GM12878 (cell line): ENCODE measurements at regions not wholly inside any gene's neighbourhood (a gene's known extent, or its start where the extent isn't known, plus 50 kb on each side); places are given as distances from the start of the nearest gene placed in this dataset.

Experiments
- ATAC-seq: fragments of 200-7000 bp; cut with Tn5 transposase; 3 replicates; pipeline ENCODE4 v1.9.1; 2020; ENCODE audit warnings: mild to moderate bottlenecking, moderate library complexity
- BruUV-seq: library from RNA; stranded (reverse); fragments of 400-500 nt; replicated peaks from 2 replicates; lab custom pipeline; 2021; lab: Mats Ljungman, UMichigan
- CTCF ChIA-PET: fragments of 300-600 bp; sonication (Branson Sonifier 250); formaldehyde crosslinking; extraction: SDS; loops from one replicate; lab custom pipeline; 2021; ENCODE audit warnings: inconsistent platforms; lab: Yijun Ruan, JAX
- POLR2A ChIA-PET: fragments of 350-600 bp; formaldehyde crosslinking; extraction: SDS; loops from one replicate; lab custom pipeline; 2021; ENCODE audit warnings: inconsistent platforms; lab: Charles Lee
- RAD21 ChIA-PET: fragments of 300-600 bp; sonication (Branson Sonifier 250); formaldehyde crosslinking; loops from one replicate; lab custom pipeline; 2023; ENCODE audit warnings: antibody characterized with exemption; ENCODE audit not compliant: unreplicated experiment; lab: Charles Lee
- SMC1A ChIA-PET: fragments of 300-600 bp; sonication (Branson Sonifier 250); formaldehyde crosslinking; loops from one replicate; lab custom pipeline; 2023; ENCODE audit not compliant: unreplicated experiment, uncharacterized antibody; lab: Charles Lee
- DNase-seq: peaks from one replicate; pipeline ENCODE4 v3.0.0-alpha.2; 2011; ENCODE audit warnings: low read depth, low spot score
- FAIRE-seq: peaks from 3 replicates; lab custom pipeline; 2011; peaks lifted over from hg19 to GRCh38; lab: Jason Lieb, UNC
- H2AFZ ChIP-seq: 2 replicates; pipeline ENCODE4 v1.6.0; 2011; ENCODE audit warnings: low read depth, low read length, control low read depth; ENCODE audit not compliant: control insufficient read depth
- H3K27ac ChIP-seq: 2 replicates; pipeline ENCODE4 v1.5.1; 2011; ENCODE audit warnings: control low read depth; ENCODE audit not compliant: control insufficient read depth, insufficient read depth
- H3K27me3 ChIP-seq, 2 experiments: replicated peaks in 1 of 2; 2 replicates each; pipeline versions ENCODE4 v1.6.0 to v1.6.1; 2011; ENCODE audit warnings: low read length in 1 of 2; ENCODE audit not compliant: control insufficient read depth in 2 of 2, insufficient read depth in 2 of 2
- H3K36me3 ChIP-seq, 2 experiments: 2 replicates each; pipeline ENCODE4 v1.5.1; 2011; ENCODE audit warnings: low read length in 1 of 2; ENCODE audit not compliant: control insufficient read depth in 2 of 2, insufficient read depth in 2 of 2
- H3K4me1 ChIP-seq: 2 replicates; pipeline ENCODE4 v1.6.1; 2011; ENCODE audit warnings: mild to moderate bottlenecking, low read length, moderate library complexity, mixed read lengths; ENCODE audit not compliant: control insufficient read depth, insufficient read depth
- H3K4me2 ChIP-seq: 2 replicates; pipeline ENCODE4 v1.6.0; 2011; ENCODE audit warnings: control low read depth; ENCODE audit not compliant: control insufficient read depth, insufficient read depth
- H3K4me3 ChIP-seq: fragments of 200-600 bp; sonication (generic); 2 replicates; pipeline ENCODE4 v1.5.1; 2016
- H3K79me2 ChIP-seq: 2 replicates; pipeline ENCODE4 v1.6.0; 2011; ENCODE audit warnings: low read length; ENCODE audit not compliant: control insufficient read depth, insufficient read depth
- H3K9ac ChIP-seq: 2 replicates; pipeline ENCODE4 v1.8.0; 2011; ENCODE audit warnings: low read length, control low read depth, mixed read lengths; ENCODE audit not compliant: control insufficient read depth, insufficient read depth
- H3K9me3 ChIP-seq: replicated peaks from 3 replicates; pipeline ENCODE4 v1.5.1; 2011; ENCODE audit warnings: mild to moderate bottlenecking, low read length; ENCODE audit not compliant: control insufficient read depth, insufficient read depth
- H4K20me1 ChIP-seq: 2 replicates; pipeline ENCODE4 v1.6.0; 2011; ENCODE audit not compliant: control insufficient read depth, insufficient read depth
- DPF2 ChIP-seq: fragments of 450-650 bp; IDR thresholded peaks from 2 replicates; pipeline ENCODE4 v1.6.1; 2017; ENCODE audit warnings: mild to moderate bottlenecking
- EGR1 ChIP-seq, 2 experiments: IDR thresholded peaks; 1 replicate in 1 of 2; 2 replicates in 1 of 2; pipeline ENCODE4 v1.6.1; 2011 to 2012; ENCODE audit warnings: low read depth in 2 of 2, low read length in 2 of 2, borderline replicate concordance in 1 of 2, mild to moderate bottlenecking in 1 of 2, moderate library complexity in 1 of 2
- EP300 ChIP-seq, 2 experiments: fragments of 150-350 bp in 1 of 2; IDR thresholded peaks; 2 replicates each; pipeline ENCODE4 v1.6.1; 2011 to 2012; ENCODE audit warnings: low read depth in 2 of 2, low read length in 2 of 2, borderline replicate concordance in 1 of 2, improper control_type of control experiment in 1 of 2, inconsistent platforms in 1 of 2; ENCODE audit not compliant: control insufficient read depth in 1 of 2
- GABPA ChIP-seq: IDR thresholded peaks from 2 replicates; pipeline ENCODE4 v1.6.1; 2014; ENCODE audit warnings: antibody characterized with exemption, low read depth, mild to moderate bottlenecking, inconsistent platforms
- MTA2 ChIP-seq: fragments of 450-650 bp; IDR thresholded peaks from 2 replicates; pipeline ENCODE4 v1.6.1; 2016; ENCODE audit warnings: low read depth, mild to moderate bottlenecking, moderate library complexity
- RAD51 ChIP-seq: fragments of 450-650 bp; IDR thresholded peaks from 2 replicates; pipeline ENCODE4 v1.6.1; 2016; ENCODE audit warnings: moderate library complexity, mild to moderate bottlenecking, inconsistent platforms
- SPI1 ChIP-seq: IDR thresholded peaks from 2 replicates; pipeline ENCODE4 v1.6.1; 2011; ENCODE audit warnings: low read depth, mild to moderate bottlenecking, low read length, moderate library complexity, borderline replicate concordance; ENCODE audit not compliant: insufficient read depth
- SREBF1 ChIP-seq: IDR thresholded peaks from 2 replicates; pipeline ENCODE4 v1.6.1; 2012; ENCODE audit warnings: mild to moderate bottlenecking, low read length
- WGBS: methylation state at CpG from one replicate; pipeline ENCODE4 v1.1.6; 2016; ENCODE audit warnings: low lambda C conversion rate; ENCODE audit not compliant: insufficient replicate concordance, insufficient coverage; ENCODE audit errors: missing lambda C conversion rate; 5-methylcytosine and 5-hydroxymethylcytosine counted together
- in situ Hi-C: fragments of 300-500 bp; cut with MboI; formaldehyde crosslinking; loops from 9 replicates; pipeline ENCODE4 v1.14.3; 2018; ENCODE audit warnings: mixed read lengths
- intact Hi-C: fragments of 100-400 bp; cut with micrococcal nuclease; formaldehyde crosslinking; loops from one replicate; pipeline ENCODE4 v1.14.2; 2022; ENCODE audit not compliant: unreplicated experiment
- TF ChIP-seq, protein P1 (sequence below): fragments of 450-650 bp; IDR thresholded peaks from 2 replicates; pipeline ENCODE4 v1.6.1; 2017; ENCODE audit warnings: mild to moderate bottlenecking, moderate library complexity
- TF ChIP-seq, protein P2 (sequence below): fragments of 450-650 bp; IDR thresholded peaks from 2 replicates; pipeline ENCODE4 v1.6.1; 2016; ENCODE audit warnings: mild to moderate bottlenecking
- TF ChIP-seq, protein P3 (sequence below): IDR thresholded peaks from 2 replicates; pipeline ENCODE4 v1.6.1; 2012; ENCODE audit warnings: low read depth, low read length, improper control_type of control experiment
- TF ChIP-seq, protein P4 (sequence below): IDR thresholded peaks from 2 replicates; pipeline ENCODE4 v1.6.1; 2011; ENCODE audit warnings: mild to moderate bottlenecking, low read depth, low read length, moderate library complexity; ENCODE audit not compliant: insufficient replicate concordance

DNA sequence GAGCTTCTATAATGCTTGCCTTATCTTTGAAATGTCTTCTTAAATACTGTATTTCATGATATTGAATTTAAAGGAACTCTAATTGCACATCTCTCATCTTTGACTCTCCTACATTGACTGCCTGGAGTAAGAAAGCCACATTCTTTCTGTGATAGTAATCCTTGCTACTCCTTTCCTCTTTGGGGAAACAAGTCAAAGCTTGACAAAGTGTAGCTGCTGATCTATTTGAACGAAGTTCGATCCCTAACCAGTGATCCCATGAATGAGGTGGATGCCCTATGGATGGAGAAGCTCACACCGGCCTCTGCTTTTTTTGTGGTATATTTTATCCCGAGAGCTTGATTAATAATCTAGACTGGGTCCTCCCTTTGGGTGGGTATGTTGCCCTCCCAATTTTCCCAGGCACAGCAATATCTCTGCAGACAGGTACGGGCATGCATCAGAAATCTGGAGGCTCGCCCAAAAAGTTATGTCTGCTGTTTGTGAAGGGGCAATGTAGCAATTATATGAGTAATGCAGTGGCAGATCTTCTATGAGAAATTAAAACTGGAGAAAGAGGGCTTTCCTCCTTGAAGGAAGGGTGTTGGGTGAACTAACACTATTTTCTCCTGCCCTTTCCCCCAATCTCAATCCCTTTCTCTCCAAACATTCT, 163.0 kb upstream of the FRMD6 start (continued):
- TF ChIP-seq, protein P1, sequence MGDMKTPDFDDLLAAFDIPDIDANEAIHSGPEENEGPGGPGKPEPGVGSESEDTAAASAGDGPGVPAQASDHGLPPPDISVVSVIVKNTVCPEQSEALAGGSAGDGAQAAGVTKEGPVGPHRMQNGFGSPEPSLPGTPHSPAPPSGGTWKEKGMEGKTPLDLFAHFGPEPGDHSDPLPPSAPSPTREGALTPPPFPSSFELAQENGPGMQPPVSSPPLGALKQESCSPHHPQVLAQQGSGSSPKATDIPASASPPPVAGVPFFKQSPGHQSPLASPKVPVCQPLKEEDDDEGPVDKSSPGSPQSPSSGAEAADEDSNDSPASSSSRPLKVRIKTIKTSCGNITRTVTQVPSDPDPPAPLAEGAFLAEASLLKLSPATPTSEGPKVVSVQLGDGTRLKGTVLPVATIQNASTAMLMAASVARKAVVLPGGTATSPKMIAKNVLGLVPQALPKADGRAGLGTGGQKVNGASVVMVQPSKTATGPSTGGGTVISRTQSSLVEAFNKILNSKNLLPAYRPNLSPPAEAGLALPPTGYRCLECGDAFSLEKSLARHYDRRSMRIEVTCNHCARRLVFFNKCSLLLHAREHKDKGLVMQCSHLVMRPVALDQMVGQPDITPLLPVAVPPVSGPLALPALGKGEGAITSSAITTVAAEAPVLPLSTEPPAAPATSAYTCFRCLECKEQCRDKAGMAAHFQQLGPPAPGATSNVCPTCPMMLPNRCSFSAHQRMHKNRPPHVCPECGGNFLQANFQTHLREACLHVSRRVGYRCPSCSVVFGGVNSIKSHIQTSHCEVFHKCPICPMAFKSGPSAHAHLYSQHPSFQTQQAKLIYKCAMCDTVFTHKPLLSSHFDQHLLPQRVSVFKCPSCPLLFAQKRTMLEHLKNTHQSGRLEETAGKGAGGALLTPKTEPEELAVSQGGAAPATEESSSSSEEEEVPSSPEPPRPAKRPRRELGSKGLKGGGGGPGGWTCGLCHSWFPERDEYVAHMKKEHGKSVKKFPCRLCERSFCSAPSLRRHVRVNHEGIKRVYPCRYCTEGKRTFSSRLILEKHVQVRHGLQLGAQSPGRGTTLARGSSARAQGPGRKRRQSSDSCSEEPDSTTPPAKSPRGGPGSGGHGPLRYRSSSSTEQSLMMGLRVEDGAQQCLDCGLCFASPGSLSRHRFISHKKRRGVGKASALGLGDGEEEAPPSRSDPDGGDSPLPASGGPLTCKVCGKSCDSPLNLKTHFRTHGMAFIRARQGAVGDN, result no peak

DNA sequence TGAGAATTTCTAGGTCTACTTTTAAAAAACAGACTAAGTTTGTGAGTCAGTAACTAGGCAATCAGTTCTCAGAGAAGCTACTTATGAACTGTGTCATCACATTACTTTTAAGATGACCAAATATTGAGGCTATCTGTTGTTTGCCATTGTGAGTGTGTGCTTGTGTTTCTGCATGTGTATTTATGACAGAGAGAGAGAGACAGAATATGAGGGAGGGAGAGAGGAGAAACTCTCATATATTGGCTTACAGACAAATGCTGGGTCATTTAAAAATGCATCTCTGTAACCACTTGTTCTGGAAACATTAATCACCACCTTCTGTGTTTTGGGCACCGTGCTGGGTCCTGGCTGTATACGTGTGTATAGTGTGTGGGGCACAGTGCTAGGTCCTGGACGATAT, 161.5 kb upstream of the FRMD6 start:
- no peak for FAIRE-seq
- H3K4me2 ChIP-seq, result no peak overlapping the region
- TF ChIP-seq SPI1 (no peak), EP300 (IDR thresholded peaks at IDR 0.05; ENCODE audit: borderline replicate concordance in 1 of 2, control insufficient read depth in 1 of 2, low read depth in 2 of 2, low read length in 2 of 2) (no peak), RAD51 (no peak), GABPA (no peak), SREBF1 (no peak), EGR1 (IDR thresholded peaks at IDR 0.05; ENCODE audit: borderline replicate concordance in 1 of 2, low read depth in 2 of 2, low read length in 2 of 2) (no peak), MTA2 (no peak), DPF2 (no peak)
- TF ChIP-seq, protein P2, sequence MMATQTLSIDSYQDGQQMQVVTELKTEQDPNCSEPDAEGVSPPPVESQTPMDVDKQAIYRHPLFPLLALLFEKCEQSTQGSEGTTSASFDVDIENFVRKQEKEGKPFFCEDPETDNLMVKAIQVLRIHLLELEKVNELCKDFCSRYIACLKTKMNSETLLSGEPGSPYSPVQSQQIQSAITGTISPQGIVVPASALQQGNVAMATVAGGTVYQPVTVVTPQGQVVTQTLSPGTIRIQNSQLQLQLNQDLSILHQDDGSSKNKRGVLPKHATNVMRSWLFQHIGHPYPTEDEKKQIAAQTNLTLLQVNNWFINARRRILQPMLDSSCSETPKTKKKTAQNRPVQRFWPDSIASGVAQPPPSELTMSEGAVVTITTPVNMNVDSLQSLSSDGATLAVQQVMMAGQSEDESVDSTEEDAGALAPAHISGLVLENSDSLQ, result no peak
- TF ChIP-seq, protein P3, sequence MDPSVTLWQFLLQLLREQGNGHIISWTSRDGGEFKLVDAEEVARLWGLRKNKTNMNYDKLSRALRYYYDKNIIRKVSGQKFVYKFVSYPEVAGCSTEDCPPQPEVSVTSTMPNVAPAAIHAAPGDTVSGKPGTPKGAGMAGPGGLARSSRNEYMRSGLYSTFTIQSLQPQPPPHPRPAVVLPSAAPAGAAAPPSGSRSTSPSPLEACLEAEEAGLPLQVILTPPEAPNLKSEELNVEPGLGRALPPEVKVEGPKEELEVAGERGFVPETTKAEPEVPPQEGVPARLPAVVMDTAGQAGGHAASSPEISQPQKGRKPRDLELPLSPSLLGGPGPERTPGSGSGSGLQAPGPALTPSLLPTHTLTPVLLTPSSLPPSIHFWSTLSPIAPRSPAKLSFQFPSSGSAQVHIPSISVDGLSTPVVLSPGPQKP, result no peak
- TF ChIP-seq, protein P4, sequence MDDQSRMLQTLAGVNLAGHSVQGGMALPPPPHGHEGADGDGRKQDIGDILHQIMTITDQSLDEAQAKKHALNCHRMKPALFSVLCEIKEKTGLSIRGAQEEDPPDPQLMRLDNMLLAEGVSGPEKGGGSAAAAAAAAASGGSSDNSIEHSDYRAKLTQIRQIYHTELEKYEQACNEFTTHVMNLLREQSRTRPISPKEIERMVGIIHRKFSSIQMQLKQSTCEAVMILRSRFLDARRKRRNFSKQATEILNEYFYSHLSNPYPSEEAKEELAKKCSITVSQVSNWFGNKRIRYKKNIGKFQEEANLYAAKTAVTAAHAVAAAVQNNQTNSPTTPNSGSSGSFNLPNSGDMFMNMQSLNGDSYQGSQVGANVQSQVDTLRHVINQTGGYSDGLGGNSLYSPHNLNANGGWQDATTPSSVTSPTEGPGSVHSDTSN, result no peak

More for the DNA sequence above, 161.5 kb upstream of the FRMD6 start:
- Histone ChIP-seq H3K27ac (no peak overlapping the region), H2AFZ (no peak overlapping the region), H3K9me3 (no peaks in the 10 kb centered on the region; the same call in 2 of the 3 replicates), H3K27me3 (no peaks in the 10 kb centered on the region; a peak in 1 of 4 replicates), H3K36me3 (no peaks in the 10 kb centered on the region), H3K4me1 (no peaks in the 10 kb centered on the region), H3K4me3 (no peak overlapping the region), H3K79me2 (no peaks in the 10 kb centered on the region), H4K20me1 (no peaks in the 10 kb centered on the region), H3K9ac (no peak overlapping the region)
- CTCF ChIA-PET, result interaction anchor here (0.6 kb wide), 1 partner anchor 381 kb away, joined by 4 read pairs; no protein-coding TSS in a partner anchor
- intact Hi-C loops, result no loop called here
- ATAC-seq, result no peak
- in situ Hi-C loops, result no loop called here
- 8% methylated on average over 3 of the region's 3 CpGs for WGBS
- SMC1A ChIA-PET, result no interaction called here
- no peak for DNase-seq
- BruUV-seq, result no TSS peak
- RAD21 ChIA-PET, result no interaction called here
- POLR2A ChIA-PET, result no interaction called here
